Astrocyte of the spinal cord (primary cell): ENCODE measurements at regions not wholly inside any gene's neighbourhood (a gene's known extent, or its start where the extent isn't known, plus 50 kb on each side); places are given as distances from the start of the nearest gene placed in this dataset.
A peak's percentile ranks its signal among the peaks of the same experiment; 100 is the strongest.

Experiments
- DNase-seq: peaks from one replicate; pipeline ENCODE4 v3.0.0; 2011; ENCODE audit warnings: low read depth, low spot score
- H3K4me3 ChIP-seq: 2 replicates; pipeline ENCODE4 v1.5.1; 2011; ENCODE audit warnings: low read depth, mild to moderate bottlenecking, low read length, moderate library complexity
- CTCF ChIP-seq: IDR thresholded peaks from 2 replicates; pipeline ENCODE4 v1.5.1; 2012; ENCODE audit warnings: low read depth, mild to moderate bottlenecking, low read length, inconsistent platforms
- in situ Hi-C: cut with HindIII; loops from 2 replicates; pipeline ENCODE4 v1.10.0; 2017; ENCODE audit warnings: low sequenced_read_pairs

GRCh38 chr9:107650995-107651394, 161.4 kb upstream of the KLF4 start:
- no peak for DNase-seq
- no peak overlapping the region for H3K4me3 ChIP-seq
- in situ Hi-C loops: no loop called here
- TF ChIP-seq CTCF: no peak

- peak; percentile 78 for DNase-seq
- in situ Hi-C loops: no loop called here
- no peak overlapping the region for H3K4me3 ChIP-seq
- no peak for TF ChIP-seq CTCF
Measured at GRCh38 chr9:107650321-107650720, 160.8 kb upstream of the KLF4 start.

GRCh38 chr9:107648153-107648715, 158.7 kb upstream of the KLF4 start:
- no peak for TF ChIP-seq CTCF
- in situ Hi-C loops: no loop called here
- H3K4me3 ChIP-seq: no peak overlapping the region
- DNase-seq: peak; percentile 48

- no peak overlapping the region for H3K4me3 ChIP-seq
- no peak for DNase-seq
- in situ Hi-C loops: no loop called here
- no peak for TF ChIP-seq CTCF
Measured at GRCh38 chr9:107647611-107648010, 158.0 kb upstream of the KLF4 start.

GRCh38 chr9:107647141-107647540, 157.6 kb upstream of the KLF4 start:
- H3K4me3 ChIP-seq: no peak overlapping the region
- TF ChIP-seq CTCF: no peak
- in situ Hi-C loops: no loop called here
- DNase-seq: no peak

GRCh38 chr9:107645464-107645833, 155.9 kb upstream of the KLF4 start:
- no peak for TF ChIP-seq CTCF
- no peak overlapping the region for H3K4me3 ChIP-seq
- in situ Hi-C loops: no loop called here
- DNase-seq: no peak

- TF ChIP-seq CTCF: no peak
- H3K4me3 ChIP-seq: no peak overlapping the region
- no peak for DNase-seq
- in situ Hi-C loops: no loop called here
Measured at GRCh38 chr9:107644733-107645463, 155.3 kb upstream of the KLF4 start.
